CD8-positive, alpha-beta memory T cell (primary cell): ENCODE measurements at regions not wholly inside any gene's neighbourhood (a gene's known extent, or its start where the extent isn't known, plus 50 kb on each side); places are given as distances from the start of the nearest gene placed in this dataset.
"Not testable (repeated sequence)": the region's sequence is repeated elsewhere in the genome, so short reads cannot be mapped to it uniquely, and the experiment has no call there.

Experiments
- CTCF ChIA-PET: fragments of 350-600 bp; sonication (Branson Sonifier 250); formaldehyde crosslinking; loops from one replicate; lab custom pipeline; 2021; ENCODE audit warnings: antibody characterized with exemption; lab: Charles Lee
- POLR2A ChIA-PET: fragments of 350-600 bp; sonication (Branson Sonifier 250); formaldehyde crosslinking; loops from one replicate; lab custom pipeline; 2021; ENCODE audit warnings: antibody characterized with exemption; lab: Charles Lee
- DNase-seq, 5 donors: peaks; one replicate each; pipeline versions ENCODE4 v3.0.0 to v3.0.0-alpha.2; 2020 to 2022; ENCODE audit warnings: mixed read lengths in 1 of 5
- H3K27ac ChIP-seq: one replicate; pipeline ENCODE4 v1.7.0; 2013; ENCODE audit warnings: low read depth, mild to moderate bottlenecking, low read length, moderate library complexity
- H3K27me3 ChIP-seq: 2 replicates; pipeline ENCODE4 v1.7.0; 2013; ENCODE audit warnings: low read length, mild to moderate bottlenecking; ENCODE audit not compliant: insufficient read depth, poor library complexity, severe bottlenecking
- H3K36me3 ChIP-seq: 2 replicates; pipeline ENCODE4 v1.7.0; 2013; ENCODE audit warnings: mild to moderate bottlenecking, low read length, moderate library complexity; ENCODE audit not compliant: insufficient read depth
- H3K4me1 ChIP-seq: 2 replicates; pipeline ENCODE4 v1.7.0; 2013; ENCODE audit warnings: mild to moderate bottlenecking, low read length, moderate library complexity; ENCODE audit not compliant: insufficient read depth
- H3K4me3 ChIP-seq: 2 replicates; pipeline ENCODE4 v1.7.0; 2013; ENCODE audit warnings: mild to moderate bottlenecking, low read length
- H3K9me3 ChIP-seq: 2 replicates; pipeline ENCODE4 v1.7.0; 2013; ENCODE audit warnings: mild to moderate bottlenecking, low read length
- H3K27ac Mint-ChIP-seq, 8 donors: one replicate each; pipeline ENCODE4 v1.8.0; 2020 to 2021; ENCODE audit warnings: mixed read lengths in 8 of 8, mild to moderate bottlenecking in 6 of 8, inconsistent platforms in 3 of 8, moderate library complexity in 3 of 8
- H3K27me3 Mint-ChIP-seq, 2 donors: one replicate each; pipeline ENCODE4 v1.8.0; 2020 to 2021; ENCODE audit warnings: mixed read lengths in 2 of 2, mild to moderate bottlenecking in 1 of 2, moderate library complexity in 1 of 2
- H3K36me3 Mint-ChIP-seq, 3 donors: one replicate each; pipeline ENCODE4 v1.8.0; 2020 to 2021; ENCODE audit warnings: mixed read lengths in 3 of 3, inconsistent platforms in 1 of 3, mild to moderate bottlenecking in 1 of 3
- H3K4me1 Mint-ChIP-seq, 3 donors: one replicate each; pipeline ENCODE4 v1.8.0; 2020 to 2021; ENCODE audit warnings: mixed read lengths in 3 of 3, inconsistent platforms in 1 of 3, mild to moderate bottlenecking in 1 of 3
- H3K4me3 Mint-ChIP-seq, 7 donors: one replicate each; pipeline ENCODE4 v1.8.0; 2020 to 2021; ENCODE audit warnings: mixed read lengths in 7 of 7, mild to moderate bottlenecking in 6 of 7, moderate library complexity in 4 of 7, inconsistent platforms in 2 of 7
- H3K9me3 Mint-ChIP-seq, 5 donors: one replicate each; pipeline ENCODE4 v1.8.0; 2020 to 2022; ENCODE audit warnings: mixed read lengths in 5 of 5, mild to moderate bottlenecking in 3 of 5, moderate library complexity in 2 of 5, inconsistent platforms in 1 of 5

- Mint-ChIP-seq H3K36me3 (peaks cover 0 to 8% (median 0%) of the 10 kb centered on the region in 3 donors), H3K9me3 (no peaks in the 10 kb centered on the region), H3K4me1 (no peaks in the 10 kb centered on the region), H3K27ac (no peak overlapping the region), H3K4me3 (no peak overlapping the region), H3K27me3 (peaks cover 13 to 42% of the 10 kb centered on the region in 2 donors)
- ChIA-PET CTCF (no interaction called here), POLR2A (no interaction called here)
- Histone ChIP-seq H3K4me1 (no peaks in the 10 kb centered on the region), H3K27ac (no peak overlapping the region), H3K27me3 (no peaks in the 10 kb centered on the region), H3K4me3 (no peak overlapping the region), H3K36me3 (no peaks in the 10 kb centered on the region), H3K9me3 (no peaks in the 10 kb centered on the region)
- no peak for DNase-seq
Observed at GRCh38 chr7:3175285-3175902, 125.7 kb upstream of the SDK1 start.

GRCh38 chr7:3176112-3177000 lies 124.7 kb upstream of the SDK1 start:
- no peak overlapping the region for H3K27ac ChIP-seq
- H3K27me3 ChIP-seq: no peaks in the 10 kb centered on the region
- Mint-ChIP-seq H3K4me3 (no peak overlapping the region), H3K27ac (no peak overlapping the region), H3K4me1 (no peaks in the 10 kb centered on the region), H3K9me3 (no peaks in the 10 kb centered on the region), H3K27me3 (peaks cover 13 to 35% of the 10 kb centered on the region in 2 donors), H3K36me3 (peaks cover 0 to 8% (median 0%) of the 10 kb centered on the region in 3 donors)
- H3K36me3 ChIP-seq: no peaks in the 10 kb centered on the region
- ChIA-PET POLR2A (no interaction called here), CTCF (no interaction called here)
- H3K9me3 ChIP-seq: no peaks in the 10 kb centered on the region
- DNase-seq: no peak
- H3K4me1 ChIP-seq: no peaks in the 10 kb centered on the region
- H3K4me3 ChIP-seq: no peak overlapping the region

GRCh38 chr7:3177271-3177670 lies 123.8 kb upstream of the SDK1 start:
- H3K4me3 ChIP-seq: no peak overlapping the region
- H3K27me3 ChIP-seq: no peaks in the 10 kb centered on the region
- H3K36me3 ChIP-seq: no peaks in the 10 kb centered on the region
- DNase-seq: no peak
- no peak overlapping the region for H3K27ac ChIP-seq
- no peak overlapping the region for H3K4me3 Mint-ChIP-seq
- H3K9me3 Mint-ChIP-seq: no peaks in the 10 kb centered on the region
- CTCF ChIA-PET: no interaction called here
- no peak overlapping the region for H3K27ac Mint-ChIP-seq
- POLR2A ChIA-PET: no interaction called here
- H3K4me1 ChIP-seq: no peaks in the 10 kb centered on the region
- peaks cover 0 to 4% (median 0%) of the 10 kb centered on the region in 3 donors for H3K36me3 Mint-ChIP-seq
- H3K4me1 Mint-ChIP-seq: no peaks in the 10 kb centered on the region
- H3K27me3 Mint-ChIP-seq: peaks cover 9 to 26% of the 10 kb centered on the region in 2 donors
- H3K9me3 ChIP-seq: no peaks in the 10 kb centered on the region

GRCh38 chr7:3179456-3179855 lies 121.6 kb upstream of the SDK1 start:
- peaks cover 3 to 12% of the 10 kb centered on the region in 2 donors for H3K27me3 Mint-ChIP-seq
- no peaks in the 10 kb centered on the region for H3K9me3 ChIP-seq
- peak overlapping the region in 1 of 8 donors; percentile 58 for H3K27ac Mint-ChIP-seq
- ChIA-PET CTCF (no interaction called here), POLR2A (no interaction called here)
- H3K4me3 Mint-ChIP-seq: no peak overlapping the region
- H3K36me3 Mint-ChIP-seq: peaks cover 0 to 8% (median 0%) of the 10 kb centered on the region in 3 donors
- no peaks in the 10 kb centered on the region for H3K36me3 ChIP-seq
- peaks cover 0 to 2% (median 0%) of the 10 kb centered on the region in 5 donors for H3K9me3 Mint-ChIP-seq
- H3K27me3 ChIP-seq: no peaks in the 10 kb centered on the region
- no peak for DNase-seq
- H3K4me1 ChIP-seq: no peaks in the 10 kb centered on the region
- H3K4me3 ChIP-seq: no peak overlapping the region
- no peaks in the 10 kb centered on the region for H3K4me1 Mint-ChIP-seq
- H3K27ac ChIP-seq: no peak overlapping the region

- POLR2A ChIA-PET: no interaction called here
- H3K9me3 ChIP-seq: no peaks in the 10 kb centered on the region
Observed at GRCh38 chr7:3180604-3181003, 120.4 kb upstream of the SDK1 start.

GRCh38 chr7:3182055-3182454 lies 119.0 kb upstream of the SDK1 start:
- H3K36me3 ChIP-seq, H3K27ac ChIP-seq, POLR2A ChIA-PET, H3K9me3 Mint-ChIP-seq, H3K27me3 ChIP-seq, H3K27me3 Mint-ChIP-seq, H3K4me1 Mint-ChIP-seq, H3K27ac Mint-ChIP-seq, H3K4me1 ChIP-seq, CTCF ChIA-PET, H3K36me3 Mint-ChIP-seq, H3K9me3 ChIP-seq, DNase-seq, H3K4me3 Mint-ChIP-seq, H3K4me3 ChIP-seq: not testable (repeated sequence)

More at GRCh38 chr7:3180604-3181003, 120.4 kb upstream of the SDK1 start:
- no peak for DNase-seq
- Histone ChIP-seq H3K4me3 (no peak overlapping the region), H3K27me3 (no peaks in the 10 kb centered on the region), H3K4me1 (no peaks in the 10 kb centered on the region), H3K36me3 (no peaks in the 10 kb centered on the region), H3K27ac (no peak overlapping the region)
- H3K9me3 Mint-ChIP-seq: peaks cover 0 to 2% (median 0%) of the 10 kb centered on the region in 5 donors
- peaks cover 0 to 8% (median 0%) of the 10 kb centered on the region in 3 donors for H3K36me3 Mint-ChIP-seq
- H3K4me3 Mint-ChIP-seq: no peak overlapping the region
- H3K27ac Mint-ChIP-seq: no peak overlapping the region
- H3K4me1 Mint-ChIP-seq: no peaks in the 10 kb centered on the region
- H3K27me3 Mint-ChIP-seq: peaks cover 3 to 4% of the 10 kb centered on the region in 2 donors
- CTCF ChIA-PET: no interaction called here

GRCh38 chr7:3187444-3188040 lies 113.5 kb upstream of the SDK1 start:
- POLR2A ChIA-PET: no interaction called here
- CTCF ChIA-PET: no interaction called here

GRCh38 chr7:3188946-3189345 lies 112.1 kb upstream of the SDK1 start:
- Mint-ChIP-seq H3K36me3 (no peaks in the 10 kb centered on the region), H3K4me3 (peak overlapping the region in 1 of 7 donors; percentile 44), H3K4me1 (peaks cover 0 to 5% (median 0%) of the 10 kb centered on the region in 3 donors), H3K27me3 (peaks cover 6 to 10% of the 10 kb centered on the region in 2 donors), H3K9me3 (no peaks in the 10 kb centered on the region), H3K27ac (no peak overlapping the region)
- no peaks in the 10 kb centered on the region for H3K9me3 ChIP-seq
- POLR2A ChIA-PET: no interaction called here
- no peak overlapping the region for H3K27ac ChIP-seq
- CTCF ChIA-PET: no interaction called here
- H3K4me1 ChIP-seq: no peaks in the 10 kb centered on the region
- H3K27me3 ChIP-seq: no peaks in the 10 kb centered on the region
- no peak overlapping the region for H3K4me3 ChIP-seq
- no peak for DNase-seq
- H3K36me3 ChIP-seq: no peaks in the 10 kb centered on the region

More at GRCh38 chr7:3187444-3188040, 113.5 kb upstream of the SDK1 start:
- peaks cover 0 to 2% (median 0%) of the 10 kb centered on the region in 5 donors for H3K9me3 Mint-ChIP-seq
- H3K27me3 Mint-ChIP-seq: peaks cover 6 to 10% of the 10 kb centered on the region in 2 donors
- peaks cover 0 to 4% (median 0%) of the 10 kb centered on the region in 3 donors for H3K36me3 Mint-ChIP-seq
- Histone ChIP-seq H3K27me3 (no peaks in the 10 kb centered on the region), H3K36me3 (no peaks in the 10 kb centered on the region), H3K9me3 (no peaks in the 10 kb centered on the region), H3K4me1 (no peaks in the 10 kb centered on the region), H3K27ac (no peak overlapping the region), H3K4me3 (no peak overlapping the region)
- no peak for DNase-seq
- no peak overlapping the region for H3K27ac Mint-ChIP-seq
- no peak overlapping the region for H3K4me3 Mint-ChIP-seq
- H3K4me1 Mint-ChIP-seq: no peaks in the 10 kb centered on the region
